ENCODE measurements at regions not wholly inside any gene's neighbourhood (a gene's known extent, or its start where the extent isn't known, plus 50 kb on each side); places are given as distances from the start of the nearest gene placed in this dataset.

GRCh38 chr3:15953841-15954240 lies 156.1 kb upstream of the ANKRD28 start:
- intact Hi-C loops (cut with micrococcal nuclease): no loop called here
- H3K4me3 ChIP-seq (ENCODE audit: insufficient read depth, low read depth, low read length): no peak overlapping the region
- in situ Hi-C loops (cut with MboI; ENCODE audit: low sequenced_read_pairs): no loop called here
- H3K4me2 ChIP-seq (ENCODE audit: low read depth, low read length): no peak overlapping the region
- ChIA-PET POLR2A (ENCODE audit: unreplicated experiment) (no interaction called here), CTCF (no interaction called here)
- peaks cover 4% of the 10 kb centered on the region for H3K4me1 ChIP-seq (ENCODE audit: control insufficient read depth, insufficient read depth, low read length)
- H3K14ac ChIP-seq (replicated peaks; ENCODE audit: low read depth, low read length): no peak overlapping the region
- ATAC-seq (ENCODE audit: low read depth) (no peak), DNase-seq (no peak)
- no peak overlapping the region for H4K5ac ChIP-seq (ENCODE audit: low read depth, low read length)
- H2BK15ac ChIP-seq (ENCODE audit: low read depth, low read length): no peak overlapping the region
- H2BK5ac ChIP-seq (ENCODE audit: low read depth, low read length, poor library complexity, severe bottlenecking): no peak overlapping the region
- no peaks in the 10 kb centered on the region for H3K27me3 ChIP-seq (ENCODE audit: control insufficient read depth, insufficient read depth, low read length)
- H2AK5ac ChIP-seq (ENCODE audit: low read depth, low read length): no peak overlapping the region
- no peak overlapping the region for H3K56ac ChIP-seq (ENCODE audit: extremely low read depth, insufficient read depth, low read length)
- H3K27ac ChIP-seq (ENCODE audit: insufficient read depth, low read length): no peak overlapping the region
- H3K9me3 ChIP-seq (ENCODE audit: control insufficient read depth, insufficient read depth, low read length): no peaks in the 10 kb centered on the region
- H3K18ac ChIP-seq (ENCODE audit: low read depth, low read length): no peak overlapping the region
- no peak overlapping the region for H4K8ac ChIP-seq (ENCODE audit: low read depth in 2 of 2, low read length in 2 of 2)
- TF ChIP-seq RFX5 (IDR thresholded peaks at IDR 0.05; ENCODE audit: low read depth, low read length): no peak
- no peak for TF ChIP-seq MAZ (IDR thresholded peaks at IDR 0.05; ENCODE audit: borderline replicate concordance, low read depth, low read length)
- TF ChIP-seq RCOR1 (IDR thresholded peaks at IDR 0.05; ENCODE audit: insufficient replicate concordance, low read length): no peak
- no peak for TF ChIP-seq BHLHE40 (IDR thresholded peaks at IDR 0.05; ENCODE audit: low read depth, low read length)
- TF ChIP-seq POLR2A (IDR thresholded peaks at IDR 0.05; ENCODE audit: low read depth, low read length): no peak
- no peak for TF ChIP-seq RAD21 (IDR thresholded peaks at IDR 0.05; ENCODE audit: low read length)
- no peak for TF ChIP-seq NFE2L2 (IDR thresholded peaks at IDR 0.05; ENCODE audit: low read depth, low read length)
- no peak for TF ChIP-seq FOS (IDR thresholded peaks at IDR 0.05; ENCODE audit: low read depth, low read length)
- TF ChIP-seq, protein P1, sequence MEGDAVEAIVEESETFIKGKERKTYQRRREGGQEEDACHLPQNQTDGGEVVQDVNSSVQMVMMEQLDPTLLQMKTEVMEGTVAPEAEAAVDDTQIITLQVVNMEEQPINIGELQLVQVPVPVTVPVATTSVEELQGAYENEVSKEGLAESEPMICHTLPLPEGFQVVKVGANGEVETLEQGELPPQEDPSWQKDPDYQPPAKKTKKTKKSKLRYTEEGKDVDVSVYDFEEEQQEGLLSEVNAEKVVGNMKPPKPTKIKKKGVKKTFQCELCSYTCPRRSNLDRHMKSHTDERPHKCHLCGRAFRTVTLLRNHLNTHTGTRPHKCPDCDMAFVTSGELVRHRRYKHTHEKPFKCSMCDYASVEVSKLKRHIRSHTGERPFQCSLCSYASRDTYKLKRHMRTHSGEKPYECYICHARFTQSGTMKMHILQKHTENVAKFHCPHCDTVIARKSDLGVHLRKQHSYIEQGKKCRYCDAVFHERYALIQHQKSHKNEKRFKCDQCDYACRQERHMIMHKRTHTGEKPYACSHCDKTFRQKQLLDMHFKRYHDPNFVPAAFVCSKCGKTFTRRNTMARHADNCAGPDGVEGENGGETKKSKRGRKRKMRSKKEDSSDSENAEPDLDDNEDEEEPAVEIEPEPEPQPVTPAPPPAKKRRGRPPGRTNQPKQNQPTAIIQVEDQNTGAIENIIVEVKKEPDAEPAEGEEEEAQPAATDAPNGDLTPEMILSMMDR (conservative IDR thresholded peaks at IDR 0.05; ENCODE audit: low read depth, low read length): no peak
- no peak for TF ChIP-seq CEBPB (IDR thresholded peaks at IDR 0.05; ENCODE audit: low read depth, low read length)
- TF ChIP-seq, protein P2, sequence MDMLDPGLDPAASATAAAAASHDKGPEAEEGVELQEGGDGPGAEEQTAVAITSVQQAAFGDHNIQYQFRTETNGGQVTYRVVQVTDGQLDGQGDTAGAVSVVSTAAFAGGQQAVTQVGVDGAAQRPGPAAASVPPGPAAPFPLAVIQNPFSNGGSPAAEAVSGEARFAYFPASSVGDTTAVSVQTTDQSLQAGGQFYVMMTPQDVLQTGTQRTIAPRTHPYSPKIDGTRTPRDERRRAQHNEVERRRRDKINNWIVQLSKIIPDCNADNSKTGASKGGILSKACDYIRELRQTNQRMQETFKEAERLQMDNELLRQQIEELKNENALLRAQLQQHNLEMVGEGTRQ (IDR thresholded peaks at IDR 0.05; ENCODE audit: low read depth, low read length): no peak
- TF ChIP-seq SMC3 (IDR thresholded peaks at IDR 0.05; ENCODE audit: low read depth, low read length): no peak
- TF ChIP-seq MXI1 (IDR thresholded peaks at IDR 0.05; ENCODE audit: borderline replicate concordance, low read depth, low read length): no peak
- no peak for TF ChIP-seq CHD1 (IDR thresholded peaks at IDR 0.05; ENCODE audit: low read depth, low read length)
- TF ChIP-seq ELK1 (IDR thresholded peaks at IDR 0.05; ENCODE audit: borderline replicate concordance, low read depth, low read length): no peak
- TF ChIP-seq MAFK (IDR thresholded peaks at IDR 0.05; ENCODE audit: low read depth, low read length): no peak
- no peak overlapping the region for H2AK9ac ChIP-seq (replicated peaks; ENCODE audit: low read depth, low read length, poor library complexity)
- H3K4ac ChIP-seq (ENCODE audit: low read depth, low read length): no peak overlapping the region
- H3K79me1 ChIP-seq (ENCODE audit: low read depth in 1 of 2, low read length in 2 of 2): no peaks in the 10 kb centered on the region
- H3K23ac ChIP-seq (ENCODE audit: low read depth, low read length): no peak overlapping the region; the same call in 1 of the 2 replicates
- peak overlapping the region; percentile 19 for H2AFZ ChIP-seq (replicated peaks; ENCODE audit: low read length, poor library complexity)
- no peak overlapping the region for H4K91ac ChIP-seq (ENCODE audit: insufficient read depth, low read depth, low read length)
- no peaks in the 10 kb centered on the region for H4K20me1 ChIP-seq (ENCODE audit: insufficient read depth, low read length)
- H2BK20ac ChIP-seq (ENCODE audit: low read depth, low read length): no peak overlapping the region
- no peak overlapping the region for H2BK120ac ChIP-seq (ENCODE audit: low read depth, low read length)
- dilution Hi-C loops (cut with HindIII; ENCODE audit: low sequenced_read_pairs, unreplicated experiment): no loop called here
- no peaks in the 10 kb centered on the region; the same call in 1 of the 2 replicates for H3K9me1 ChIP-seq (ENCODE audit: insufficient read depth, low read length)
- H3K36me3 ChIP-seq (ENCODE audit: control insufficient read depth, insufficient read depth, low read length): no peaks in the 10 kb centered on the region
- no TSS peak for BruUV-seq (replicated peaks)
- H3K9ac ChIP-seq (ENCODE audit: low read depth, low read length): no peak overlapping the region

All from IMR-90 (cell line).